ENCODE measurements at regions not wholly inside any gene's neighbourhood (a gene's known extent, or its start where the extent isn't known, plus 50 kb on each side); places are given as distances from the start of the nearest gene placed in this dataset.

GRCh38 chr6:144710207-144710606 is 425.1 kb downstream of the UTRN start:
- H3K27me3 ChIP-seq (ENCODE audit: control insufficient read depth, insufficient read depth, low read length) = no peaks in the 10 kb centered on the region
- H3K9me3 ChIP-seq (ENCODE audit: control insufficient read depth, insufficient read depth, low read length) = no peaks in the 10 kb centered on the region
- no CpG with 5 or more reads among the region's 3 CpGs for WGBS (ENCODE audit: insufficient coverage)
- H3K36me3 ChIP-seq (ENCODE audit: control insufficient read depth, insufficient read depth, low read length) = no peaks in the 10 kb centered on the region
- H3K27ac ChIP-seq (ENCODE audit: low read depth, low read length) = no peak overlapping the region
- H3K4me1 ChIP-seq (ENCODE audit: control insufficient read depth, insufficient read depth, low read length) = no peaks in the 10 kb centered on the region
- no peak overlapping the region for H3K4me3 ChIP-seq (ENCODE audit: low read depth, low read length)
- no peak for DNase-seq (ENCODE audit: low read depth in 4 of 6, low spot score in 6 of 6)

- no peaks in the 10 kb centered on the region for H3K9me3 ChIP-seq (ENCODE audit: control insufficient read depth, insufficient read depth, low read length)
- DNase-seq (ENCODE audit: low read depth in 4 of 6, low spot score in 6 of 6) = no peak
- no peaks in the 10 kb centered on the region for H3K36me3 ChIP-seq (ENCODE audit: control insufficient read depth, insufficient read depth, low read length)
- no peak overlapping the region for H3K4me3 ChIP-seq (ENCODE audit: low read depth, low read length)
- no peak overlapping the region for H3K27ac ChIP-seq (ENCODE audit: low read depth, low read length)
- no peaks in the 10 kb centered on the region for H3K4me1 ChIP-seq (ENCODE audit: control insufficient read depth, insufficient read depth, low read length)
- WGBS (ENCODE audit: insufficient coverage) = no CpG with 5 or more reads among the region's 2 CpGs
- H3K27me3 ChIP-seq (ENCODE audit: control insufficient read depth, insufficient read depth, low read length) = no peaks in the 10 kb centered on the region
Observed at GRCh38 chr6:144711661-144712060, 426.5 kb downstream of the UTRN start.

DNA sequence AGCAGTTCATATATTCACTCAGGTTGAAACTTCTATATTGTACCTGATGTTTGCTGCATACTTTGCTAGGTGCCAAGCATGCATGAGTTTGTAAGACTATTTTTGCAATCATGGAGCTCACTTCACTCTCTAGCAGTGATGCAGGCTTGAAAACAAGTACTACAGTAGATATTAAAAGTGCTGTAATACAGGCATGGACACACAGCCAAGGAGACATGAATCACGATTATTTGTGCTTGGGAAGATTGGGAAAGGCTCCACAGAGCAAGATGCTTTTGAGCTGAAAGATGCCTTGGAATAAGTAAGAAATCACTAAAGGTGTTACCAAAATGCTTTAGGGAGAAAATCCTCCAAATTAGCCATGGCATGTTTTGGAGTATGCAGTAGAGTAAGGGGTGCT is 427.4 kb downstream of the UTRN start:
- no peaks in the 10 kb centered on the region for H3K27me3 ChIP-seq (ENCODE audit: control insufficient read depth, insufficient read depth, low read length)
- no peak for DNase-seq (ENCODE audit: low read depth in 4 of 6, low spot score in 6 of 6)

GRCh38 chr6:144714021-144714712 is 429.0 kb downstream of the UTRN start:
- Histone ChIP-seq H3K27ac (ENCODE audit: low read depth, low read length) (no peak overlapping the region), H3K4me1 (ENCODE audit: control insufficient read depth, insufficient read depth, low read length) (no peaks in the 10 kb centered on the region), H3K9me3 (ENCODE audit: control insufficient read depth, insufficient read depth, low read length) (no peaks in the 10 kb centered on the region), H3K27me3 (ENCODE audit: control insufficient read depth, insufficient read depth, low read length) (no peaks in the 10 kb centered on the region), H3K4me3 (ENCODE audit: low read depth, low read length) (no peak overlapping the region), H3K36me3 (ENCODE audit: control insufficient read depth, insufficient read depth, low read length) (no peaks in the 10 kb centered on the region)
- DNase-seq (ENCODE audit: low read depth in 4 of 6, low spot score in 6 of 6) = no peak
- WGBS (ENCODE audit: insufficient coverage) = no CpG with 5 or more reads among the region's 2 CpGs

More for the DNA sequence above, 427.4 kb downstream of the UTRN start:
- Histone ChIP-seq H3K27ac (ENCODE audit: low read depth, low read length) (no peak overlapping the region), H3K4me3 (ENCODE audit: low read depth, low read length) (no peak overlapping the region), H3K4me1 (ENCODE audit: control insufficient read depth, insufficient read depth, low read length) (no peaks in the 10 kb centered on the region), H3K9me3 (ENCODE audit: control insufficient read depth, insufficient read depth, low read length) (no peaks in the 10 kb centered on the region), H3K36me3 (ENCODE audit: control insufficient read depth, insufficient read depth, low read length) (no peaks in the 10 kb centered on the region)
- WGBS (ENCODE audit: insufficient coverage) = 44% methylated on average over 1 of the region's 1 CpG

DNA sequence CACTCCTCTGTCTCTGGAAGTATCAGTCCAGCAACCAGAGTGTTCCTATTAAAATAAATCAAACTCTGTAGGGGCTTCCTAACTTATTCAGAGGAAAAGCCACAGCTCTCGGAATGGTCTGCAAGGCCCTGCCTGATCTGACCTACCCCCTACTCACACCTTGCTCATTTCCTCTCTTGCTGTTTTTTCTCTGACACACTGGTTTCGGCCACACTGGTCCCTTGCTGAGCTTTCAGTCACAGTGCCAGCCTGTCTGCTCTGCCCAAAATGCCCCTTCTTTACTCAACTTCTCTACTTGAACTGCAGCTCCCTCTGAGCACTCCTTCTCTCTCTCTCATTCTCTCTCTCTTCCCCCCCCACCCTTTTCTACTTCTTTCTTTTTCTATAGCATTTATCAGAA is 430.2 kb downstream of the UTRN start:
- H3K27ac ChIP-seq (ENCODE audit: low read depth, low read length) = no peak overlapping the region
- no peaks in the 10 kb centered on the region for H3K4me1 ChIP-seq (ENCODE audit: control insufficient read depth, insufficient read depth, low read length)
- no peak for DNase-seq (ENCODE audit: low read depth in 4 of 6, low spot score in 6 of 6)
- 77% methylated on average over 2 of the region's 2 CpGs for WGBS (ENCODE audit: insufficient coverage)
- no peak overlapping the region for H3K4me3 ChIP-seq (ENCODE audit: low read depth, low read length)
- no peaks in the 10 kb centered on the region for H3K36me3 ChIP-seq (ENCODE audit: control insufficient read depth, insufficient read depth, low read length)
- H3K27me3 ChIP-seq (ENCODE audit: control insufficient read depth, insufficient read depth, low read length) = no peaks in the 10 kb centered on the region
- H3K9me3 ChIP-seq (ENCODE audit: control insufficient read depth, insufficient read depth, low read length) = no peaks in the 10 kb centered on the region

DNA sequence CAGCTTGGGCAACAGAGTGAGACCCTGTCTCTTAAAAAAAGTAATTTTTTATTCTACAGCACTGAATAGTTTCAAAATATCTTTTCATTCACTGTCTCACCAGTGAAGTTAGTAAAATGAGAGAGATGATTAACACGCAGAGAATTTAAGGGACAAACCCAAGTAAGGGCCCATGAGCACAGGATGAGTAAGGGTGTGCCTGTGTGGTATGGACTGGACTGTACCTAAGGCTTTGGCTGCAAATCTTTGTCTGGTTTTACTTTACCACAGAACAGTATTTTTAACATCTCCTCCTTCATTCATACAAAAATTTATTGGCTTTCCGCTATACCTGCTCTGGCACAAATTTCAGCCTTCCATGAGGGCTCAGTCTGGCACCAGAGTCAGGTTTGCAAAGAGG is 433.3 kb downstream of the UTRN start:
- DNase-seq (ENCODE audit: low read depth in 4 of 6, low spot score in 6 of 6) = no peak
- H3K9me3 ChIP-seq (ENCODE audit: control insufficient read depth, insufficient read depth, low read length) = no peaks in the 10 kb centered on the region
- no peaks in the 10 kb centered on the region for H3K4me1 ChIP-seq (ENCODE audit: control insufficient read depth, insufficient read depth, low read length)
- H3K27ac ChIP-seq (ENCODE audit: low read depth, low read length) = no peak overlapping the region
- WGBS (ENCODE audit: insufficient coverage) = 86% methylated on average over 1 of the region's 2 CpGs
- H3K27me3 ChIP-seq (ENCODE audit: control insufficient read depth, insufficient read depth, low read length) = no peaks in the 10 kb centered on the region
- no peak overlapping the region for H3K4me3 ChIP-seq (ENCODE audit: low read depth, low read length)
- no peaks in the 10 kb centered on the region for H3K36me3 ChIP-seq (ENCODE audit: control insufficient read depth, insufficient read depth, low read length)

DNA sequence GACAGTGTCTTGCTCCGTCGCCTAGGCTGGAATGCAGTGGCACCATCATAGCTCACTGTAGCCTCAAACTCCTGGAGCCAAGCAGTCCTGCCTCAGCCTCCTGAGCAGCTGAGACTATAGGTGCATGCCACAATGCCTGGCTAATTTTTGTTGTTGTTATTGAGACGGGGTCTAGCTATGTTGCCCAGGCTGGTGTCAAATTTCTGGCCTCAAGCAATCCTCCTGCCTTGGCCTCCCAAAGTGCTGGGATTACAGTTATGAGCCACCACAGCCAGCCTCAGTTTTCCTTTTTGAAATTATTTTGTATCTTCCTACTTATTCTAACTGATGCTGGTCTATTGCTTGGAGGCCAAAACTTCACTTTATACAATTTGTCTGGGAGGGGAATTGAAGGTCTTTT is 436.1 kb downstream of the UTRN start:
- 100% methylated on average over 1 of the region's 3 CpGs for WGBS (ENCODE audit: insufficient coverage)
- H3K4me1 ChIP-seq (ENCODE audit: control insufficient read depth, insufficient read depth, low read length) = peaks cover 5% of the 10 kb centered on the region
- no peak for DNase-seq (ENCODE audit: low read depth in 4 of 6, low spot score in 6 of 6)
- no peak overlapping the region for H3K4me3 ChIP-seq (ENCODE audit: low read depth, low read length)
- H3K27ac ChIP-seq (ENCODE audit: low read depth, low read length) = no peak overlapping the region
- no peaks in the 10 kb centered on the region for H3K27me3 ChIP-seq (ENCODE audit: control insufficient read depth, insufficient read depth, low read length)
- H3K9me3 ChIP-seq (ENCODE audit: control insufficient read depth, insufficient read depth, low read length) = no peaks in the 10 kb centered on the region
- no peaks in the 10 kb centered on the region for H3K36me3 ChIP-seq (ENCODE audit: control insufficient read depth, insufficient read depth, low read length)

DNA sequence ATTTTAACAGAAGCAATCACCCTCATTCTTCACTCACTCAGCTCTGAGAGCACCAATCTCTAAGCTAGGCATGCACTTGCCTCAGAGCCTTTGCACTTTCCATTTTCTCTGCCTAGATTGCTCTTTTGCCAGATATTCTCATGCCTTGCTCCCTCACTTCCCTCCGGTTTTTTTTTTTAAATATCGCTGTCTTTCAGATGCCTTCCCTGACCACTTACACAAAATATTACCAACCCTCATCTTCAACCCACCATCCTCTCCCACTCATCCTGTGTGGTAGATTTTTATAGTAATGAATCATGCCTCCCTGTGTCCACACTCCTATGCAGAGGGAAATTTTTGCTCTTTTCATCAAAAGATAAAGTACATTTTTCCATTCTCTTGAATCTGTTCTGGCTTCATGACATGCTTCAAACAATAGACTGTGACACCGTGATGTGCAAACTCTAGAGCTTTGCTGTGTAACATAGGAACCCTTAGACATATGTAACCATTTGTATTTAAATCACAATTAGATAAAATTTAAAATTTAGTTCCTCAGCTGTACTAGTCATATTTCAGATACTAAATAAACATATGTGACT is 437.1 kb downstream of the UTRN start:
- Histone ChIP-seq H3K4me3 (ENCODE audit: low read depth, low read length) (no peak overlapping the region), H3K9me3 (ENCODE audit: control insufficient read depth, insufficient read depth, low read length) (no peaks in the 10 kb centered on the region), H3K36me3 (ENCODE audit: control insufficient read depth, insufficient read depth, low read length) (no peaks in the 10 kb centered on the region), H3K4me1 (ENCODE audit: control insufficient read depth, insufficient read depth, low read length) (peaks cover 5% of the 10 kb centered on the region), H3K27me3 (ENCODE audit: control insufficient read depth, insufficient read depth, low read length) (no peaks in the 10 kb centered on the region), H3K27ac (ENCODE audit: low read depth, low read length) (no peak overlapping the region)
- DNase-seq (ENCODE audit: low read depth in 4 of 6, low spot score in 6 of 6) = no peak
- whole genome bisulfite sequencing (ENCODE audit: insufficient coverage) = 100% methylated on average over 1 of the region's 3 CpGs

DNA sequence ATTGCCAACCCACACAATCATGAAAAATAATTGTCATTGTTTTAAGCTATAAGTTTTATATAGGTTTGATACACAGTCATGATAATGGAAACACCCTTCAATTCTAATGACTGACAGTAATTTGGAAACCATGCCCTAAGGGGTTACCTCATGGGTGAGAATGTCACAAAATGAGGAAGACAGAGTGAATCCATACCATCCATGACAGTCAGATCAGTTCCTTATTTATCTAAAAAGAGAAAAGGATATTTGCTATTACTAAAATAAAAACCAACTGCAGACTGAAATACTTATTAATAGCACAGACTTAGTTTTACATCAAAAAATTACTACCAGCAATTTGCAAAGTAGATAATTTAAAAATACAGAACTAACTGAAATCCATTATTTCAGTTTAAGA is 437.8 kb downstream of the UTRN start:
- Histone ChIP-seq H3K27ac (ENCODE audit: low read depth, low read length) (no peak overlapping the region), H3K9me3 (ENCODE audit: control insufficient read depth, insufficient read depth, low read length) (no peaks in the 10 kb centered on the region), H3K4me3 (ENCODE audit: low read depth, low read length) (no peak overlapping the region), H3K27me3 (ENCODE audit: control insufficient read depth, insufficient read depth, low read length) (no peaks in the 10 kb centered on the region), H3K36me3 (ENCODE audit: control insufficient read depth, insufficient read depth, low read length) (no peaks in the 10 kb centered on the region), H3K4me1 (ENCODE audit: control insufficient read depth, insufficient read depth, low read length) (peaks cover 5% of the 10 kb centered on the region)
- DNase-seq (ENCODE audit: low read depth in 4 of 6, low spot score in 6 of 6) = no peak

GRCh38 chr6:144723431-144723830 is 438.3 kb downstream of the UTRN start:
- Histone ChIP-seq H3K4me1 (ENCODE audit: control insufficient read depth, insufficient read depth, low read length) (peaks cover 5% of the 10 kb centered on the region), H3K27ac (ENCODE audit: low read depth, low read length) (no peak overlapping the region), H3K36me3 (ENCODE audit: control insufficient read depth, insufficient read depth, low read length) (no peaks in the 10 kb centered on the region), H3K27me3 (ENCODE audit: control insufficient read depth, insufficient read depth, low read length) (no peaks in the 10 kb centered on the region), H3K4me3 (ENCODE audit: low read depth, low read length) (no peak overlapping the region), H3K9me3 (ENCODE audit: control insufficient read depth, insufficient read depth, low read length) (no peaks in the 10 kb centered on the region)
- no peak for DNase-seq (ENCODE audit: low read depth in 4 of 6, low spot score in 6 of 6)
